ENCODE measurements at regions not wholly inside any gene's neighbourhood (a gene's known extent, or its start where the extent isn't known, plus 50 kb on each side); places are given as distances from the start of the nearest gene placed in this dataset.

DNA sequence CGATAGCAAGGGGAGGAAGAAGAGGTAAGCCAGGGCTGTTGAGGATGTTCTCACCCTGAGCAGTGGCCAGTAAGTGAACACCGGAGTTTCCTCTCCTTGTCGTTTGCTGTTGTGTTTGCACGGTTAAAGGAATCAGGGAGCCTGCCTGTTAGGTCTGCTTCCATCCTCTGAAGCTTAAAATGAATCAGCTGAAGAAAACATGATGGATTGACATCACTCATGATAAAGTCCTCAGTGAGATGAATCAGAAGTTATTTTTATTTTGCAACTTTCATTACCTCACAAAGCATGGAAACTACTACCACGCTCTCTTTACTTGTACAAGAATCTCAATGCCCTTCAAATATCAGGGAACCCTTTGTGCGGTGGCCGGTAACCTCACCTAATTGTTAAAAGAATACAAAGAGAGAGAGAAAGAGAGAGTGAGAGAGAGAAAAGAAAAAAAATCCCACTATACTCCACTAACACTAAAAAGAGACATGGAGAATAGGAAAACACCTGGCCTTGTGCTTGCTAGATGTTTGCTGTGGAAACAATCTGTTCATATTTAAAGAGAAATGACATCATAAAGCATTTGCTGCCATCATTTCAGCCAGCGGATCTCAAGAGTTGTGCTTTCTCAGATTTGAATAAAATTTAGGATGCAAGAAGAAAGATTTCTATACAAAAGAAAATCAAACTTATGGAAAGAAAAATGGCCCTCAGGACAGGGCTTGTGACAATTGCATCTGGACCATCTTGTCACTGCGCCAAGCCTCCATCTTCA lies 441.6 kb upstream of the SALL1 start:
- DNase-seq (ENCODE audit: low spot score), result no peak

DNA sequence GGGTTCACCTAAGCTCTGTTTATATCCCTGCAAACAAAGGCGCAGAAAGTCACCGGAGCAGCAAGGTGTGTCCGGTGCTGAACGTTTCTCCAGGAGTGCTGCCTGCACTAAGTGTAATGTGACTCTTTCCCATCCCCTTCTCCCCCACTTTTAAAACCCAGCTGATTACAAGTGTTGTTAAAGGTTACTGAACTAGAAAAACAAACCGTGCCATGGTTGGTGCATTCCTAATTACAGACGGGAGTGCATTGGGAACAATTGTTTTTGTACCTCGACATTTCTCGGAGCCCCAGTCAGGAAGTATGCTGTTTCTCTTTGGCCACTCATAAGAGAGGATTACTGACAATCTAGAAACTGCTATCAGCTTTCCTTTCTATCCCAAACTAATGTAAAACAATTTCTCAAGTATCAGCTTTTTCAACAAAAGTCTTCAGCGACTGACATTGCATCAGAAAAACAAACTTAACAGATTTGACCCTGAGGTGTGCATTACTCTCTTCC lies 441.0 kb upstream of the SALL1 start:
- DNase-seq (ENCODE audit: low spot score), result no peak

DNA sequence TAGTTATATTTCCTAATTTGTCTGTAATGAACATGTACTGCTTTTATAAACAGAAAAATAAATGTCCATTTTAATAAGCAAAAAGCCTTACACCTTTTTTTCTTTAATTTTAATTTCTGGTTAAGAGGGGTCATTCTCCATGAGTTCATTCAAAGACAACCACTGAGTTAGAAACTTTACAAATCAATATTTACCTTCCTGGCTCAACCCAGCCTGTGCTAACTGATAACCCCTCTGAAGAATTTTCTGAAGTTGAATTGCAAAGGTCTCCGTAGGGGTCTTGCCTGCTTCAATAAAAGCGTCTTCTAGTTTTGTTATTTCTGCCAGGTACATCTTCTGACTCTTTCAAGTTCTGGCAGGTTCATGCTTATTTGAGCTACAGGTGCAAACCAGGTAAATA lies 440.4 kb upstream of the SALL1 start:
- DNase-seq (ENCODE audit: low spot score), result no peak

DNA sequence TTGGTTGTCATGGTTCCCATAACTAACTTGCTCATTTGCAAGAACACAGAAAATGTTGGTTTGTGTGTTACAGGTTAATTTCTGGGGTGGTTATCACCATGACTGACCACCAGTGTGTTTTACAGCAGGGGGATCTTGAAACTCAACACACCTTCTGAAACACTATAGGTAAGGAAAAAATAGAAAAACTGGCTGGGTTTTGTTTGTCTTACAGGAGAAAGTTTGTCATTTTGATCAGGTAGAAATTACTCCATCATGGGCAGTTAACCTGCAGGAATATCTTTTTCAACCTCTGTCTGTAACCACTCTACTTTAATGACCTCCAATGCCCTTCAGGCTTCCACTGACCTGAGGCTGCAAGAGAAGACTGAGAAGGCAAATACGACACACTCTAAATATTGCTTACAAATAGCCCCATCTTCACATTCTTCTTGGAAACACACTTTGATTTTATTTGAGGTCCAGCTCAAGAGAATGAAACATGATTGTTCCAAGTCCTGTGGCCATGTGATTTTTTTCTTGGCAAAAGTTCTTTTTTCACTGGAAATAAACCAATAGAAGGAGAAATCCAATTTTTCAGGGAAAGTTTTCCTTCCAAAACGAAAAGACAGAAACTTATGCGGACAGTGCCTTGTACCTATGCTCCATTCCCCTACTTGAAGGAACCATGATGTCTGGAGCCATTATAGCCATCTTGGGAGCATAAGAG lies 428.7 kb upstream of the SALL1 start:
- DNase-seq (ENCODE audit: low spot score), result no peak

DNA sequence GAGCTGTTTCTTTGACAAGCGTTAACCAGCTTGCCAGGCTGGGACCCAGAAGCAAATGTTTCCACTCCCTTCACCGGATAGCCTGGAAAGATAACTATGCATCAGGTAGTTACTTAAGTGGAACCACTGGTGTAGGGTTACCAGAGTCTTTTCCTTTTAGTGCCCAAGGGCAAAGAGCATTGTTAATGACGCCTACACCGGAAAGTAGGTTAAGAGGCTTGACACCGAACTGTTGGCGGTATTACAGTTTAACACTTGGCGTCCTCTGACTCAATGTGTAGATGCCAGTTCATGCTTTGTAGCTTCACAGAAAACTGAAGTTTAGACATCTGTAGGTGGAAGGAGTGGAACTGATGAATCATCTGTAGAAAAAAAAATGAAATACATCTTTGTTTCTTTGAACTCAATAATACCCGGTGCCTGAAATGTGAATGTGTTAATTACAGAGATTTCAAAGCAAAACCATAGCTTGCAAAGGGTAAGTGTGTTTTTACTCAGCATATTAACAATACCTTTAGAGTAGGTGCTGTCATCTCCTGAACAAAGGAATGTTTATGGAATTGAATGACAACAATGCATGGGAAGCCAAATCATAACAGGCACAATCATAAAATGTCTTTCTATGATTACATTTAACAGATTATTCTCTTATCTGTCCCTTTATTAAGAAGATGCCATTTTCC lies 426.7 kb upstream of the SALL1 start:
- DNase-seq (ENCODE audit: low spot score), result peak; percentile 41

DNA sequence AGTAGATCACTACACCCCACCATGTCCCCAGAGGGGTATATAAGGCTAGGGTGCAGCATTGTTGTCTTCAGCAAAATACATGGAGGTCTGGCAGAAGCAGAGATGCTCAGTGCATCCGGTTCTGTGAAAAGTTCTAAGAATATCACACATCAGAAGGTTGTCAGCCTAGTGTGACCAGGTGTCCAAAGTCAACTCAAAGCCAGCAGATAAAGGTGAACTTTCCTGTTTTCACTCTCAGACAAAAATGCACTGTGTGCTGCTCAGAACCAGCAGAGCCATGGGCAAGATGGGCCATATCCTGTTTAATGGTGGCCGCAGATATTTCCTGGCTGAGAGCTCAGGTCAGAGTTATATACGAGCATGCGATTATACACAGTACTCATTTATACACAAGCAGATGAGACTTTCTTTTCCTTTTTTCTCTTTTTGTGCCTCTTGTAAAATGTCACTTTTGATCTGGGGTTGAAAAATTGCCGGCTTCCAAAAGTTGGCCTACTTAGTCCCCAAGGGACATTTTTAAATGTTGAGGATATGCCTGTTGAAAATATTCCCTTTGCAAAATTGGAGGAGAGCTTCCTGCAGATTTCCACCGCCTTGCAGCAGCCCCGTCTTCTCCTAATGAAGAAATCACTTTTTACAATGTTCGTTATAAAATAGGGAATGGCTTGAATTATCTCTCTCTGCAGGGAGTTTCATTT lies 425.6 kb upstream of the SALL1 start:
- no peak for DNase-seq (ENCODE audit: low spot score)

DNA sequence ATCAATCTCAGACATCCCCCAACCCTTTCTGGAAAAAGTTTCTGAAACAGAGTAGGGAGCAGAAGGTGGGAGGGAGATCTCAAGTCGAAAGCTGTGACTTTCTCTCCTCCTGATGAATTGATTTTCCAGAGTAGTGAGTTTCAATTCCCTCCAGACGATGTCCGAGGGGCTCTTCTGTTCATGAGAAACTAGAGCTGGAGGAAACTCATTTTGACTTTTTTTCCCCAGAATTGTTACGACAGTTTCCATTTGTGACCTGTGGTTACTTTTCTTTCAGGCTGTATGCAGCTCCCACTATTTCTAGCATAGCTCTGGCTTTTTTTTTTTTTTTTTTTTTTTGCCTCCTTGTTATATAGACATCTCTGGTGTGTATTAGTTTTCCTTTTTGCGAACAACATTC lies 422.1 kb upstream of the SALL1 start:
- no peak for DNase-seq (ENCODE audit: low spot score)

DNA sequence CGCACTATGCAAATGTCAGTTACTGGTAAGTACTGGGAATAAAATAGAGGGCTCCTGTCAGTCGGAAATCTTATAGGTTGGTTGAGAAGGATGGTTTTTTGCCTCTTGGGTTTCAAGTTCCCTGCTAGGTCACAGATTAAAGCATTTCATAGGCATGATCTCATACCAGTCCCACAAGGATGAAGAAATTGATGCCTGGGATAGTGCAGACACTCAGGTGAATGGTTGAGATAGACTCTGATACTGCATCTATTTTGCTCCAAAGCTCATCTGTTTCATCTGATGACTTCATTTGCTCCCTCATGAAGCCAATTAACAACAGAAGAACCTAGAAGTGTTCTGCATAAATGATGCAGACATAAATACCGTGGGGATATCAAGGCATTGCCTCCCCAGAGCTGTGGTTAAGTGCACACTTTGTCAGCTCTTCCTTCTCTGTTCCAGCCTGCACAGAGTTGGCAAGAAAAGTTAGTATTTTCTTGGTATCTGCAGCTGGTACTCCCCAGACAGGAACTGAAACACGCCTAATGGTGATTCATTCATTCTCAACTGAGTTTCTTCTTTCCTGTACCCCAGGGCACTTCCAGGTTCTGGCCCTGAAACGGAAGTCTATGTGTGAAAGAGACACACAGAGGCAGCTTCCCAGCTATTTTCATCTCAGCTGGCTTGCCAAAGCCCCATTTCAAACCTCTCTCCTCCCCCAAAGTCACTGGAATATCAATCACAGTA lies 418.3 kb upstream of the SALL1 start:
- DNase-seq (ENCODE audit: low spot score), result no peak

DNA sequence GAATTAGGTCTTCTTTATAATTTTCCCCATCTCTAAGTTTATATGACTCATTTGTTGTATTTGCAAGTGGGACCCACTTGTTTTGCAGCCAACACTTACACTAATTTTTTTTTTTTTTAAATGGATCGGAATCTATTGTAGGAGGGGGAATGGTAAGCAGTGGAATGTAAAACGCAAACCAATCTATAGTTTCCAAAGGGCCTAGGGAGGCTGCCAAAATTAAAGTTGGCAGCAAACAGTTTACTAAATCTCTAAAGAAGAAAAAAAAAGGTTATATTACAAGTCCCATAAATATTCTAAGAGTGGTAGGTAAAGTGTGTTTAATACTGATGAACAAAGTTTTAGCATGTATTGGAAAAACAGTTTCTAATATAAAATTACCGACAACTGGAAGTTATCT lies 416.8 kb upstream of the SALL1 start:
- no peak for DNase-seq (ENCODE audit: low spot score)

DNA sequence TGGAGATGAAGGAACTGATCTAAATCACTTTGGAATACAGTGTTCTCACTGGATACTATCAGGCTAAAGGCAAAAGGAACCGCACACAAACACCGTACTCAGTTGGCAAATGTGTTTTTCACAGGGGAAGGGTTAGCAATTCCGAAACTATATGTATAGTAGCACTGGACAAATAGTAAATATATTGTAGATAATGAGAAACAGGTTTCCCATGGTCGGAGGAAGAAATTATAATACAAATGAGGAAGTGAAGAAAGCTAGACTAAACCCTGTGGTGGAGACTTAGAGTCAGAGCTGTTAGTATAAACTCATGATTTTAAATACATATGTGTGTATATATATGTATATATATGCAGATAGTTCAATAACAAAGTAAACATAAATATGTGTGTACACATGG lies 414.1 kb upstream of the SALL1 start:
- no peak for DNase-seq (ENCODE audit: low spot score)

DNA sequence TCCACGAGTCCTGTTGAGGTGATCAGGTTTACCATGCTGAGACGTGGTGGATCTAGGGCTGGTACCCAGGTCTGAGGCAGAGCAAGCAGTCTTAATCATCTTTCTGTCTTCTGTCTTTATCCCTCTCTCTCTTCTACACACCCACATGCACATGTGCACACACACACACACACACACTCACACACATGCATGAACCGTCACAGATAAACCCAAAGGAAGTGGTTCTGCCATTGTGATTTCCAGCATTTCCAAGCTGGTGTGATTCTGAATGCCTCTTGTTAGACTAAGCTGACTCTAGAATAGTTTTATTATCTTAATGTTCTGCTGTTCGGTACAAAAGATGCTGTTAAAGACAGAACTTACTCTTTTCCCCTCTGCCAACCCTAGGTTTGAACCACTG lies 411.8 kb upstream of the SALL1 start:
- no peak for DNase-seq (ENCODE audit: low spot score)

DNA sequence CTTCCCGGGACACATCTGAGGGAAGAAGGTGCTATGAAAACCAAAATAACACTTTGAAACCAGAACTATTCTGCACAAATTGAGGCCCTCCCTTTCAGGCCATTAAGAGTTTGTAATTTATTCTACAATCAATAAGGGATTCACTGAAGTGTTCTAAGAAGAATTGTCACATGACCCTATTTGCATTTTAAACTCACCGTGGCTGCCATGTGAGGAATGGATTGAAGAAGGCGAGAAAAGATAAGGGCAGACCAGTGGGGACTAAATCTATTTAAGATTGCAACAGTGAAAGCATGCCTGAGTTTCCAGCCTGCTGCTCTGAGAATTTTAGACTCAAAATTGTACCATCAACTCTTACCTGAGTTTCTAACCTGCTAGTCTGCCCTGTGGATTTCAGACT lies 408.8 kb upstream of the SALL1 start:
- no peak for DNase-seq (ENCODE audit: low spot score)

DNA sequence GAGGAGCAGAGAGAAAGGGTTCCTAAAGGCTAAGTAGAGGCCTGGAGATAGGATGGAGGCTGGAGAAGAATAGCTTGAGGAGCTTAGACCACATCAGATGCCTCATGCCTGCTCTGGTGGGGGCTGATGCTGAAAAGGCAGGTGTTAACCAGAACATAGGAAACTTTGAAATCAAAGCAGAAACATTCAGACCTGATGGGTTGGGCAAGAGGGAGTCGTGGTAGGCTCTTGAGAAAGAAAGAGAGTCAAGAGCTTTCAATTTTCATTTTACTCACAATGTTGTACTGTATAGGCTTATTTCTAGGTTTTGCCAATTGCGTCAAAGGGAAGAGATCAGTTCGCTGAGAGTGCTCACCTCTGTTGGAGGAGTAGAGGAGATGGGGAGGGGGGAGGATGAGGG lies 406.6 kb upstream of the SALL1 start:
- DNase-seq (ENCODE audit: low spot score), result no peak

DNA sequence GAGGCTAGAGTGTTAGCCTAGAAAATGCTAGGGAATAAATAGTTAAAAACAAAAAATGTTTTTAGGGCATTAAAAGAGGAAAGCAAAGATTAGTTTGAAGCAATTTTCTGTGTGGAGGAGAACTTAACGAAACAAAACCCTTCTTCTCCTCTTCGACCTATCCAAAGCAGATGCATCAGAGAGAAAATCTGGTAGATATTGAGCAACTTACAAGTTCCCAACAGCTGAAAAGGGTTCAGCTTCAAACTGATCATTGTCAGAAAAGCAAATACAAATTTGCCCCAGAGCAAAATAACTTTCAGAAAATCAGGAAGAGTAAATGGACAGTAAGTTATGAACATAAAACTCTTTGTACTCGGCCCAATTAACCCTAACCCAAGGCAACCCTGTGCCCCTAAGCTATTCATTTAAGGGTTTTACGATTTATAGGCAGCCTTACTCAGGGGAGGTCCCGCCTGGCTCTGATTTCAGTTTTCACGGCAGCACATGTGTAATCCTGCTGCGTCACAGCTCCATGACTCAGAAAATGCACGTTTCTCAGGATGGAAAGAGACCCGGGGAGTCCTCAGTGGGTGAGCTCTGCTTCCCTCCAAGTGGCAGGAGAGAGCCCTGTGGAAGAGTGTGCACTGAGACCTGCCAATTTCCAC lies 405.7 kb upstream of the SALL1 start:
- peak; percentile 86 for DNase-seq (ENCODE audit: low spot score)

DNA sequence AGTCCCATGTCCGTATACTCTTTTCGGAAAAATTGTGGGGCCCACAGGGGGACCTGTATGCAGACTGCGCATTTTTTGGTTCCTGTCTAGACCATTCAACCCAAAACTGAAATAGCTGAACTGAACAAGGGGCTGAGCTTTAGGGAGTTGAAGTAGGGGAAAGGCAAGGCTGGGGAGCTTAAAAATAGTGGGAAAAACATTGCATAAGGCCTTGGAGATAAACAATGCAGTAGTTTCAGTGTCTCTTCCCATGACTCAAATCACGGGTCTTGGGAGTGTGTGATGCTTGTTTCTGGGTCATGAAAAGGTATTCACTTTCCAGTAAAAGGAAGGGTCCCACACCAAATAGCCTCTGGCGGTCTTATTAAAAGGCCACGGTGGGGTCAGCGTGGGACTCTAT lies 402.8 kb upstream of the SALL1 start:
- no peak for DNase-seq (ENCODE audit: low spot score)

DNA sequence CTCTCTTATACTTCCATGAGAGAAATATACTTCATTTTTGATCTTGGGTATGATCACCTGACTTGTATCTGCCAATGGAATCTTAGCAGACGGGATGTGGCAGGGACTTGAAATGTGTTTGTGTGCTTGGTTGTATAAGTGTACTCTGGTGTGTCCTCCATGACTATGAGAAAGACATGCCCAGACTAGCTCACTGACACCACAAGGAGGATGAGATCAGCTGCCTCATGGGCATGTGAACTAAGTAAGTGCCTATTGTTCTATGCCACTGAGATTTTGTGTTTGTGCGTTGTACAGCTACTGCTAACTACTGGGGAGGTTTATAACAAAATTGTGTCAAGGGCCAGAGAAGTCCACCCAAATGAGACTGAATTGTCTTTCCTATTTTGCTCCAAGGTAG lies 402.2 kb upstream of the SALL1 start:
- no peak for DNase-seq (ENCODE audit: low spot score)

DNA sequence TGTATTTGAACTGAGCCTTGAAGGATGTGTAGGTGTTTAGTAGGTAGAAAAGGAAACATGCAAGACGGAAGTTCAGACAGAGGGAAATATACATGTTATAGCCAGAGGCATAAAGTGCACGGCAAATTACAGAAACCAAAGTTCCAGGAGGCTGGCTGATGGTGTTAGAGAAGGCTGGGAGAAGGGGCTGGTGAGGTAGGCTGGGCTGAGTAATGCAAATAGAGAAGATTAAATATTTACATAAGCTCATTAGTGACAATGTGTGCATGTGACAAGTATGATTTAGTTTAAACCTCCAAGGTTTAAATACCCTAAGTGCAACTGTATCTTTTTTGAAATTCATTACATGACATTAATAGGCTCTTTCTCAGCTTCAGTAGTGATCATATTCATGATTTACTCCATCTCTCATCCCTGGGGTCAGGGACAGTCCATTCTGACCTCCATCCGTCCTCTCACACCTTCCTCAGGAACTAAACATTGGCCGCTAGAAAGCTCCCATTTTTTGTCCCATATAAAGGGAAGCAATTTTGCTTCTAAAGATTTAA lies 399.8 kb upstream of the SALL1 start:
- no peak for DNase-seq (ENCODE audit: low spot score)

DNA sequence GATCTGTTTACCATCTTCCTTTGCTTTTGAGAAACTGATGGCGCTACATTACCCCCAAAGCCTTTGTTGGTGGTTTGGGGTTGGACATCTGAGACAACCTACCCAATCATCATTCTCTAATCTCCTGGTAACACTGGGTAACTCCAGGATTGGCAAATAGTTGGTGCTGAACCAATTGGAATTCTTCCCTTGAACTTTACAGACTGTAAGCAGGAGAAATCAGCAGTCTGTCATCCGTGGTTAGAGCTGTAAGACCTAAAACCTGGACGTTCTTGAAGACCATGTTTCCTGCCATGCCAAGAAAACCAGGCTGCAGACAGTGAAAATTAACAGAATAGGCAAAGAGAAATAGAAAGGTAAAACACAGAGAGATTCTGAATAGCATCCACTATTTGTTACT lies 398.8 kb upstream of the SALL1 start:
- no peak for DNase-seq (ENCODE audit: low spot score)

DNA sequence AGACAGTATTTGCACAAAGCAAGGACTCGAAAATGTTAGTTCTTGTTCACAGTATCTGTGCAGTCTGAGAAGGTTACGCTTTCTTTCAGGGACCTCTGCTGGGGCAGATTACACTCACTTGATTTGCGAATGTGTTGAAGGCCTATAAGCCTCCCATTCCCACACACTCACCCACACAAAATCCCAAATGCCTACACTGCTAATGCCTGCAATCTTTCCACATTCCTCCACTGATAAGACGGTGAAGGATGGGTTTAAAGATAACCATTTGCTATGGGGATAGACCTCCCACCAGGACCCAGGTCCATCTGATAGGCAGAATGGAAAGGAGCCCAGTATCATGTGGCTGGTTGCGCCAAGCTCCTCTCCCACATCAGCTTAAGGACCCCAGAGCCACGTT lies 394.9 kb upstream of the SALL1 start:
- no peak for DNase-seq (ENCODE audit: low spot score)

DNA sequence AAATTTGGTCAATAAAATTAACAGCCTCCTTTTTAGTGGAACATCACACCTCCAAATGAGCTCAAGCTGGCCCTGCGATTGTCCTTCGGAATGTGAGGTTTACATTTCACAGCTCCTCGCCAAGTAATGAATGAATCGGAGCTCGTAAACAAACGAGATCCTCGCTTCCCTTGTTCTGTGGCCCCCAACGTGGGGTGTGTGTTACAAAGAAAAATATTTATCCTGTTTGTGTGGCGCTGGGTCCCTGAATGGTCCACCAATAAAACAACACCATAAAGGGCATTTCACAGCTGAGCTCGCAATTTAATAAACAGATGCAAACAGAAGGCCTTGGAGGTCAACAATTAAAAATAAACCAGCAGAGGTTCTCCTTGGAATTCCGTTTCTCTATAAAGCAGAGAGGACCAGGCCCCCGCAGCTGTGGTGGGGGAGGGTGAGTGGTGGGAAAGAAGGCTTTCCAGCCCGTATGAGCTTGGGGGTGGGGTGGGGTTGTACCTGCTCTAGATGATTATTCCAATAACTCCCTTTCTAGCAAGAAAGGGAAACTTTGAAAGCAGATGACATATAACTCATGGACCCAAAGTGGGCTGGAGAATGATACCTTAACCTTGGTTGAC lies 393.9 kb upstream of the SALL1 start:
- DNase-seq (ENCODE audit: low spot score), result no peak
